ENCODE measurements at regions not wholly inside any gene's neighbourhood (a gene's known extent, or its start where the extent isn't known, plus 50 kb on each side); places are given as distances from the start of the nearest gene placed in this dataset.

DNA sequence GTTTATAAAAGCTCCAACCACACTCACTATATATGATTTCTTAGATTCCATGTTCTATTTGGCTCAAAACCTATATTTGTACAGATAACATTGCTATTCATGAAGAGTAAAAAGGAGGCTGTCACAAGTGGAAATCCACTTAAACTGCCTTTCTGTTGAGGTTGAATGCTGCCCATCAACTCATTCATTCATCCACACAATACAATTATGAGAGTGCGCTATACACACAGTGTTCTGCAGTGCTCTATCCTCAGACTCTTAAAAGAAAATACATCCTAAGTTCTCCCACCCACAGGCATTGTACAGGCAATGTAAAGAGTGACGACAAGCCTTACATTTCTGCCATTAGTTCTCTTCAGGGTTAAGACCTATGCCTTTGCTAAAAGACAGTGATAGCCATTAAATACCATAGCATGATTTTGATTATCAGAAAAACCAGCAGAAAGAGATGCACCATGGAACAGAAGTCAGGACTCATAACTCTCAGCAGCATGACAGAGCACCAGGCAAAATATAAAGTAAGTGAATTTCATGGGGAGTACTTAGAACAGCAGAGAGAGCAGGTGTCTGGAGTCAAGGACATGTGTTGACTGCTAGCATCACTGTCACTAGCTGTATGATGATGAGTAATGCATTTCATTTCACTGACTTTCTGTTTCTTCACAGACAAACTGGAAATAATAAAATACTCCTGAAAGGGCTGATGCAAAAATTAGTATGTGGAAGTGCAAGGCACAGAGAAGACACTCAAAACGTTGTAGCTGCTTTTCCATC, 218.0 kb downstream of the RBM26 start:
- TF ChIP-seq CTCF (IDR thresholded peaks at IDR 0.05) (no peak), POLR2A (IDR thresholded peaks at IDR 0.05) (no peak)
